ENCODE measurements at regions not wholly inside any gene's neighbourhood (a gene's known extent, or its start where the extent isn't known, plus 50 kb on each side); places are given as distances from the start of the nearest gene placed in this dataset.

GRCh38 chr22:34160141-34160783, 240.0 kb upstream of the LARGE1 start:
- DNase-seq = no peak

GRCh38 chr22:34161431-34162123, 241.3 kb upstream of the LARGE1 start:
- no peak for DNase-seq

GRCh38 chr22:34198976-34199375, 278.7 kb upstream of the LARGE1 start:
- no peak for DNase-seq

GRCh38 chr22:34210301-34210700, 290.0 kb upstream of the LARGE1 start:
- DNase-seq = no peak

GRCh38 chr22:34214372-34214771, 294.1 kb upstream of the LARGE1 start:
- DNase-seq = no peak

- no peak for DNase-seq
Observed at GRCh38 chr22:34225278-34225677, 305.0 kb upstream of the LARGE1 start.

- no peak for DNase-seq
Observed at GRCh38 chr22:34236527-34236926, 316.3 kb upstream of the LARGE1 start.

- no peak for DNase-seq
Observed at GRCh38 chr22:34239421-34239820, 319.1 kb upstream of the LARGE1 start.

- DNase-seq = no peak
Observed at GRCh38 chr22:34243023-34243422, 322.7 kb upstream of the LARGE1 start.

- DNase-seq = no peak
Observed at GRCh38 chr22:34255042-34255441, 334.8 kb upstream of the LARGE1 start.

GRCh38 chr22:34278121-34278520, 357.8 kb upstream of the LARGE1 start:
- DNase-seq = no peak

- no peak for DNase-seq
Observed at GRCh38 chr22:34281738-34282137, 361.5 kb upstream of the LARGE1 start.

- no peak for DNase-seq
Observed at GRCh38 chr22:34283844-34284243, 363.6 kb upstream of the LARGE1 start.

GRCh38 chr22:34293324-34293723, 373.0 kb upstream of the LARGE1 start:
- DNase-seq = no peak

- DNase-seq = no peak
Observed at GRCh38 chr22:34294476-34294875, 374.2 kb upstream of the LARGE1 start.

- DNase-seq = no peak
Observed at GRCh38 chr22:34294986-34295385, 374.7 kb upstream of the LARGE1 start.

GRCh38 chr22:34296461-34296860, 376.2 kb upstream of the LARGE1 start:
- DNase-seq = no peak

- no peak for DNase-seq
Observed at GRCh38 chr22:34297536-34298120, 377.4 kb upstream of the LARGE1 start.

GRCh38 chr22:34299496-34299895, 379.2 kb upstream of the LARGE1 start:
- DNase-seq = no peak

- no peak for DNase-seq
Observed at GRCh38 chr22:34301569-34301968, 381.3 kb upstream of the LARGE1 start.

- no peak for DNase-seq
Observed at GRCh38 chr22:34303656-34304055, 383.4 kb upstream of the LARGE1 start.

- no peak for DNase-seq
Observed at GRCh38 chr22:34306361-34306760, 386.1 kb upstream of the LARGE1 start.

- DNase-seq = no peak
Observed at GRCh38 chr22:34308101-34308500, 387.8 kb upstream of the LARGE1 start.

- no peak for DNase-seq
Observed at GRCh38 chr22:34319346-34319745, 399.1 kb upstream of the LARGE1 start.

GRCh38 chr22:34324763-34325162, 404.5 kb upstream of the LARGE1 start:
- no peak for DNase-seq
